ENCODE measurements at regions not wholly inside any gene's neighbourhood (a gene's known extent, or its start where the extent isn't known, plus 50 kb on each side); places are given as distances from the start of the nearest gene placed in this dataset.
A peak's percentile ranks its signal among the peaks of the same experiment; 100 is the strongest.

GRCh38 chr17:77393274-77393600 is 252.5 kb downstream of the SEC14L1 start:
- peak overlapping the region; percentile 86; the same call in 1 of the 2 replicates for H2BK5ac ChIP-seq (ENCODE audit: low read depth, low read length)
- 78% methylated on average over 5 of the region's 5 CpGs; no CpG with 5 or more reads in 1 of the 2 experiments for WGBS, 2 experiments (ENCODE audit: extremely low coverage in 1 of 2, insufficient coverage in 1 of 2, insufficient read length in 1 of 2, insufficient replicate concordance in 2 of 2, low coverage in 1 of 2, low lambda C conversion rate in 2 of 2, missing lambda C conversion rate in 1 of 2)
- ChIA-PET POLR2A (ENCODE audit: partially characterized antibody) (interaction anchor here (0.6 to 3.6 kb wide), 2 partner anchors 19 to 337 kb away, joined by 3 to 16 read pairs; no protein-coding TSS in a partner anchor), CTCF (ENCODE audit: partially characterized antibody) (interaction anchor here (1.0 to 39.2 kb wide), 4 partner anchors 17 to 36 kb away, joined by 3 to 512 read pairs (median 7); no protein-coding TSS in a partner anchor)
- H3K23ac ChIP-seq (ENCODE audit: insufficient read length) = no peak overlapping the region
- H3K4me1 ChIP-seq (replicated peaks in 1 of 4; ENCODE audit: control insufficient read depth in 3 of 4, insufficient read depth in 4 of 4, low read length in 3 of 4) = peaks cover 16 to 50% (median 41%) of the 10 kb centered on the region in 4 experiments
- peak overlapping the region; percentile 89 for H4K91ac ChIP-seq (replicated peaks; ENCODE audit: insufficient read length, low read length)
- peak overlapping the region; percentile 9 for H3K4ac ChIP-seq (replicated peaks; ENCODE audit: insufficient read length, low read depth, low read length)
- no peak overlapping the region for H3K56ac ChIP-seq (replicated peaks; ENCODE audit: insufficient read length, low read depth, low read length)
- H3K4me2 ChIP-seq (ENCODE audit: insufficient read depth in 1 of 2, low read depth in 2 of 2, low read length in 2 of 2) = peak overlapping the region; percentile 60 to 74
- H2AFZ ChIP-seq (ENCODE audit: low read length) = no peak overlapping the region
- FAIRE-seq = no peak
- peaks cover 20% of the 10 kb centered on the region for H3K79me1 ChIP-seq (ENCODE audit: low read depth, low read length)
- no peak overlapping the region; the same call in 1 of the 2 replicates for H2BK15ac ChIP-seq (ENCODE audit: low read length)
- H3K18ac ChIP-seq (ENCODE audit: extremely low read depth, low read length) = no peak overlapping the region; the same call in 1 of the 2 replicates
- peak overlapping the region; percentile 44 for H3K14ac ChIP-seq (ENCODE audit: insufficient read length)
- H3K4me3 ChIP-seq (ENCODE audit: extremely low read depth in 1 of 4, insufficient read depth in 2 of 4, low read depth in 3 of 4, low read length in 4 of 4) = peak overlapping the region in 2 of 4 experiments; percentile 16 to 33; a peak in 4 of 8 replicates
- H3K27ac ChIP-seq (ENCODE audit: low read depth, low read length) = peak overlapping the region; percentile 42; the same call in 1 of the 2 replicates
- H3K27me3 ChIP-seq (replicated peaks in 1 of 4; ENCODE audit: control insufficient read depth in 3 of 4, extremely low read depth in 1 of 4, insufficient read depth in 3 of 4, low read length in 3 of 4) = no peaks in the 10 kb centered on the region
- H3K9me3 ChIP-seq (ENCODE audit: insufficient read depth in 2 of 2, low read depth in 1 of 2, low read length in 1 of 2) = no peaks in the 10 kb centered on the region
- no peaks in the 10 kb centered on the region; the same call in 1 of the 2 replicates for H3K23me2 ChIP-seq (ENCODE audit: low read depth, low read length)
- H2AK5ac ChIP-seq (ENCODE audit: low read depth, low read length) = peak overlapping the region; percentile 4
- H3K36me3 ChIP-seq (ENCODE audit: control insufficient read depth in 2 of 4, insufficient read depth in 4 of 4, low read length in 3 of 4) = no peaks in the 10 kb centered on the region
- DNase-seq (ENCODE audit: low read depth in 1 of 2, low spot score in 2 of 2) = no peak
- H2BK20ac ChIP-seq (ENCODE audit: low read length) = no peak overlapping the region
- H4K20me1 ChIP-seq (replicated peaks in 1 of 2; ENCODE audit: control insufficient read depth in 1 of 2, insufficient read depth in 2 of 2, low read length in 2 of 2) = peaks cover 12 to 24% of the 10 kb centered on the region in 2 experiments
- H3K9ac ChIP-seq (replicated peaks in 1 of 4; ENCODE audit: extremely low read depth in 1 of 4, low read depth in 3 of 4, low read length in 3 of 4) = peak overlapping the region in 1 of 4 experiments; percentile 37; a peak in 2 of 7 replicates
- H2BK120ac ChIP-seq (replicated peaks; ENCODE audit: low read depth, low read length) = peak overlapping the region; percentile 6
- peaks cover 23 to 69% of the 10 kb centered on the region in 2 experiments; a peak in 3 of 4 replicates for H3K79me2 ChIP-seq (ENCODE audit: control insufficient read depth in 1 of 2, insufficient read depth in 2 of 2, low read length in 2 of 2)
- no peak overlapping the region for H4K8ac ChIP-seq (ENCODE audit: extremely low read depth, insufficient read depth, low read length)
- H2BK12ac ChIP-seq (ENCODE audit: low read depth, low read length) = 0 out of 2 replicates have a peak overlapping the region, but pooled peaks have one; percentile 0
- peak overlapping the region; percentile 6 for H4K5ac ChIP-seq (ENCODE audit: insufficient read length, low read depth, low read length)
